ENCODE measurements at regions not wholly inside any gene's neighbourhood (a gene's known extent, or its start where the extent isn't known, plus 50 kb on each side); places are given as distances from the start of the nearest gene placed in this dataset.

- Histone ChIP-seq H2AFZ (ENCODE audit: control insufficient read depth, low read depth, low read length) (no peak overlapping the region), H3K27ac (ENCODE audit: control insufficient read depth, insufficient read depth) (no peak overlapping the region), H3K9me3 (replicated peaks; ENCODE audit: control insufficient read depth, insufficient read depth, low read length) (no peaks in the 10 kb centered on the region), H4K20me1 (ENCODE audit: control insufficient read depth, insufficient read depth) (no peaks in the 10 kb centered on the region), H3K27me3 (replicated peaks in 1 of 2; ENCODE audit: control insufficient read depth in 2 of 2, insufficient read depth in 2 of 2, low read length in 1 of 2) (no peaks in the 10 kb centered on the region), H3K79me2 (ENCODE audit: control insufficient read depth, insufficient read depth, low read length) (no peaks in the 10 kb centered on the region), H3K9ac (ENCODE audit: control insufficient read depth, insufficient read depth, low read length) (no peak overlapping the region), H3K36me3 (ENCODE audit: control insufficient read depth in 2 of 2, insufficient read depth in 2 of 2, low read length in 1 of 2) (no peaks in the 10 kb centered on the region), H3K4me2 (ENCODE audit: control insufficient read depth, insufficient read depth) (no peak overlapping the region), H3K4me1 (ENCODE audit: control insufficient read depth, insufficient read depth, low read length) (peaks cover 8% of the 10 kb centered on the region), H3K4me3 (no peak overlapping the region)
- 71% methylated on average over 7 of the region's 7 CpGs for WGBS (ENCODE audit: insufficient coverage, insufficient replicate concordance, low lambda C conversion rate, missing lambda C conversion rate)
- CTCF ChIA-PET, result interaction anchor here (1.2 to 1.5 kb wide), 2 partner anchors 10 to 13 kb away, joined by 3 to 4 read pairs; no protein-coding TSS in a partner anchor
- no peak for FAIRE-seq
- TF ChIP-seq CBX3 (IDR thresholded peaks at IDR 0.05; ENCODE audit: borderline replicate concordance, low read depth), result no peak
- no peak for TF ChIP-seq KLF5 (IDR thresholded peaks at IDR 0.05; ENCODE audit: partially characterized antibody)
- TF ChIP-seq MLLT1 (IDR thresholded peaks at IDR 0.05), result no peak
- no peak for TF ChIP-seq RELA (IDR thresholded peaks at IDR 0.05; ENCODE audit: borderline replicate concordance, partially characterized antibody)
- no peak for TF ChIP-seq BCL3 (IDR thresholded peaks at IDR 0.05; ENCODE audit: borderline replicate concordance, insufficient read depth, low read depth, low read length, poor library complexity, severe bottlenecking)
- no peak for TF ChIP-seq CEBPB (IDR thresholded peaks at IDR 0.05; ENCODE audit: borderline replicate concordance in 1 of 2, low read depth in 2 of 2, low read length in 2 of 2)
- no peak for TF ChIP-seq MEF2B (IDR thresholded peaks at IDR 0.05; ENCODE audit: partially characterized antibody, poor library complexity, severe bottlenecking)
- RAD21 ChIA-PET (ENCODE audit: unreplicated experiment), result no interaction called here
- no peak for DNase-seq (ENCODE audit: low read depth, low spot score)
- in situ Hi-C loops (cut with MboI), result no loop called here
- POLR2A ChIA-PET, result interaction anchor here (0.6 kb wide), 1 partner anchor 208 kb away, joined by 3 read pairs; no protein-coding TSS in a partner anchor
- BruUV-seq (replicated peaks), result no TSS peak
- no peak for ATAC-seq
- intact Hi-C loops (cut with micrococcal nuclease; ENCODE audit: unreplicated experiment), result no loop called here
- SMC1A ChIA-PET (ENCODE audit: uncharacterized antibody, unreplicated experiment), result interaction anchor here (1.5 to 1.7 kb wide), 2 partner anchors 9 to 16 kb away, joined by 4 to 6 read pairs; no protein-coding TSS in a partner anchor
Observed at GRCh38 chr2:60341151-60341550, 212.3 kb downstream of the BCL11A start.

Data from GM12878 (cell line).